HG03108 (cell line): ENCODE measurements at regions not wholly inside any gene's neighbourhood (a gene's known extent, or its start where the extent isn't known, plus 50 kb on each side); places are given as distances from the start of the nearest gene placed in this dataset.
"Not testable (repeated sequence)": the region's sequence is repeated elsewhere in the genome, so short reads cannot be mapped to it uniquely, and the experiment has no call there.

ENCODE experiments used
- ATAC-seq: cut with Tn5 transposase; IDR thresholded peaks from one replicate; pipeline ENCODE4 v1.9.1; 2021; ENCODE audit warnings: moderate library complexity; ENCODE audit not compliant: unreplicated experiment

GRCh38 chr2:16195681-16196070 is 255.3 kb downstream of the MYCN start:
- ATAC-seq, result no peak

DNA sequence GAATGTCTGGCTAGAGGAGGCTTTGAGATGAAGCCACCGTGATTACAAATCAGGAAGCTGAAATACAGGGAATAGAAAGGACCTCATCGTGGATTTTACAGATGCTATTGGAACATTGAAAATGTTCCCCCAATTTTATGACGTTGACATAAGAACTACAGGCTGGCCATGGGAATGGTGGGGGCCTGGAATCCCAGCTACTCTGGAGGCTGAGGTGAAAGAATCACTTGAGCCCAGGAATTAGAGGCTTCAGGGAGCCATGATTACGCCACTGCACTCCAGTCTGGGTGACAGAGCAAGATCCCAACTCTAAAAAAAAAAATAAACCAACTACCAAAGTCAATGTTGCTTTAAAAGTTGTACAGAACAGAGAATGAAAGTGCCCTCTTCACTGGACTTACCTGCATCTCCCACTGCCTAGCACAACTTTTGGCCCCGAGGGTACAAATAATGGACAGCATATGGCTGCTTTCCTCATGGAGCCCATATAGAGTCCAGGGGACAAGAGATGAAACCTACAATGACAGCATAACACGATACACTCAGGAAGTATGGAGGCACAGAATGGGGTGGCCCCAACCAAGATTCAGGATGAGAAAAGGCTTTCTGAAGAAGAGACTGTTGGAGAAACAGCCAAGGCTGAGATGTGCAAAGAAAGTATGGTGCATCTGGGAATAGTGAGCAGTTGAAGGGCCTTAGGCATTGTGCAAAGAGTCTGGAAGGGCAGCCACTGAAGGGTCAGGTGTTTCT is 254.8 kb downstream of the MYCN start:
- ATAC-seq, result no peak

- no peak for ATAC-seq
Observed at GRCh38 chr2:16194530-16194929, 254.2 kb downstream of the MYCN start.

- ATAC-seq, result no peak
Observed at GRCh38 chr2:16194096-16194390, 253.7 kb downstream of the MYCN start.

- ATAC-seq, result no peak
Observed at GRCh38 chr2:16192416-16193216, 252.3 kb downstream of the MYCN start.

DNA sequence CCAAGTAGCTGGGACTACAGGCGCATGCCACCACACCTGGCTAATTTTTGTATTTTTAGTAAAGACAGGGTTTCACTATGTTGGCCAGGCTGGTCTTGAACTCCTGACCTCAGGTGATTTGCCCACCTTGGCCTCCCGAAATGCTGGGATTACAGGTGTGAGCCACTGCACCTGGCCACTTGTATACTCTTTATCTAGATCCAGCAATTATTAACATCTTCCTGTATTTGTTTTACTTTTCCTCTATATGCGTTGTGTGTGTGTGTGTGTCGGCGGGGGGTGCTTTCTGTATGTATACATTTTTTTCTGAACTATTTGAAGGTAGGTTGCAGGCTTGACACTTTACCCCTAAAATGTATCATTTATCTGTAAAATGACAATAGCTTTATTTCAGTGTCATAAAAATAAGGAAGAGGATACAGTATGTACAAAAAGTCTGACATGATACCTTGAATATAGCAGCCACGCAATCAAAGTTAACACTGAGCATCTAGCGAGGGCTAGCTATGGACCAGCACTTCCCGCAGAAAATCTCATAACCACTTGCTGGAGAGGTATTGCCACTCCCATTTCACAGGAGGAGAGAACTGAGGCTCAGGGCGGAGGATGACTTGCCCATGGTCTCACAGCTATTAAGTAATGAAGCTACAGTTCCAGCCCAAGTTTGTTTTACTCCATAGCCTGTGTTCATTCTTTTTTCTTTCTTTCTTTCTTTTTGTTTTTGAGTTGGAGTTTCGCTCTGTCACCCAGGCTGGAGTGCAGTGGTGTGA is 251.3 kb downstream of the MYCN start:
- ATAC-seq, result no peak

DNA sequence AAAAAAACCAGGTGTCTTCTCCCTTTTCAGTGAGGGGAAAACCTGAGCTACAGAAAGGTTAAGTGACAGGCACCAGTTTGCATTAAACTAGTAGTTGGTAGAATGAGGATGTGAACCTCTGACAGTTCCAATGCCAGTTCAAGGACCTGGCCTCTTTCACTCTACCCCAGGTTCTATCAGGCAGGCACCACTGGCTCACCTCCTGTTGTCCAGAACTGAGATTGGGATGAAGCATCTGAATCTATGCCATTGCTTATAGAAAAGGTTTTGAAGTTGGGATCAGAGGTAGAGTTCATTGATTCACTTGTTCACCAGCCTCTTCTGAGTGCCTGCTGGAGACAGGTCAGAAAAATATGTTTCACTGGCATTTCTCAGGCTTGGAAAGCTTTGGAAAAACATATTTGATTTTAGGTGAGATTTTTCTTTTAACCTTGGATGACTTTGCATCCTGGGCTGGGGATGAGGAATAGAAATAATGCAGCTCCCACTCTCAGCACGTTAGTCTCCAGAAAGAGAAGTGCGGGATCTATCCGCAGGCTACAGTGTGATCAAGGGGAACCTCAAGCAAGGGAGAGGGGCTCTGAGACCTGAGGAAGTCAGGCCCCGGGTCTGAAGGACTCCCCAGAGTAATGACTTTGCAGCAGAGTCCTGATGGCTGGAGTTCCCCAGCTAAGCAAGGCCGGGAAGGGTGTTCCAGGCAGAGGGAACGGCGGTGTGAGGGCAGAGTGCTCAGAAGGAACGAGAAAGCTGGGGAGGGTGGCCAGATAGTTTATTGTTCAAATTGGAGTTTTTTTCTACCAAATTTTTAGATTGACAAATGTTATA is 250.3 kb downstream of the MYCN start:
- no peak for ATAC-seq

DNA sequence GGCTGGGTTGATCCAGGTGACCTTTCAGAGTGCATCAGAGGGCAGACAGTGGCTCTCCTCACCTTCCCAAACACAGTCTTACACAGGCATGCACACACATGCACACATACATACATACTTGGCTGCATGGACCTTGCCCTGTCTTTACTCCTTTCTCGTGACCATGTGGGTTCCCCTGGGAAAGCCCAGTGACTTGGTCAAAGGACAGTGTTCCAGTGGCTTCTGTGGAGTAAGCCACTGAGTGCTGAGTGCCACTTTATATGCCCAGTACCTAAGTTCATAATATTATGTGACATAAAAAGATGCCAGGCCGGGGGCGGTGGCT is 249.4 kb downstream of the MYCN start:
- ATAC-seq, result no peak

- no peak for ATAC-seq
Observed at GRCh38 chr2:16189029-16189835, 248.9 kb downstream of the MYCN start.

- ATAC-seq, result no peak
Observed at GRCh38 chr2:16188261-16188890, 248.0 kb downstream of the MYCN start.

DNA sequence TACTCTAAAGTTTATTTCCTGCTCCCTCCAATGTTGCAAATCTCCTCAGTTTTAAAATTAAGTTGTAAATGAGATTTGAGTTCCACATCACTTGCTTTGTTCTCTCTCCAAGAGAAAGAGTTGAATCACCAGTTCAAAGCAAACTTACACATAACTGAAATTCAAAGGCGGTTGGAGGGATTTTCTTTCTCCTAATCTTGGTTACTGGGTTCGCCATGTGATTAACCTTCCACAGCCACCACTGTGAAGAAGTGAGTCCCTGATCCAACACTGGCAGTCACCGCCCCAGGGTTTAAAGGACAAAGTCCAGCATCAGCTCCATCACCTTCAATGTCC is 247.1 kb downstream of the MYCN start:
- no peak for ATAC-seq

DNA sequence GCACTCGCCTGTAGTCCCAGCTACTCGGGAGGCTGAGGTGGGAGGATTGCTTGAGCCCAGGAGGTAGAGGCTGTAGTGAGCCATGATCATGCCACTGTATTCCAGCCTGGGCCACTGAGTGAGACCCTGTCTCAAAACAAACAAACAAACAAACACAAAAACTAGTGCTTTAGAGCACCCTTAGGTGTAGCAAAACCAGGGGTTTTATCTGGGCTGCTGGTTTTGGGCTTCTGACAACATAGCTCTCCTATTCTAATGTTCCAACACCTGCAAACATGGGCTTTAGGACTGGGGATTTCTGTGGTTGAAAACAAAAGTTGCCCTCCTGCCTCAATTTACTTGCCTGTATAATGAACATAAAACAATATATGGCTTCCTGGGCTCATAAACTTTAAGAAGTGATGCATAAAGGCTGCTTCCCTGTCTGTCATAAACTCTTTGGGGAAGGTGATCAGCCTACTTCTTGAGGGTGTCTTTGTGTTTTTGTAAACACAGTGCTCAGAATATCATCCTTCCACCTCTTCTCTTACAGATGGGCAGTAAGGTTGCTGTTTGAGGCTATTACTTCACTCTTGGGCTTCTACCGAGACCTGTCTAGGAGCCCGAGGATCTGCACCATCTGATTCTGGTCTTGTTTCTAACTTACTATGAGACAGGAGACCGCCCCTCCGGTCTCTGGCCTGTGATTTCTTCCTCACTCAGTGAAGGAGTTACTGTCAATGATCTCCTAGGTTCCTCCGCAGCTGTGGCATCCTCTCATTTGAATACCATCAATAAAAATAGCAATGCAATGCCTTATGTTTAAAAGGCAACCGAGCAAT is 246.5 kb downstream of the MYCN start:
- ATAC-seq, result no peak

GRCh38 chr2:16185801-16186272 is 245.5 kb downstream of the MYCN start:
- ATAC-seq, result no peak

DNA sequence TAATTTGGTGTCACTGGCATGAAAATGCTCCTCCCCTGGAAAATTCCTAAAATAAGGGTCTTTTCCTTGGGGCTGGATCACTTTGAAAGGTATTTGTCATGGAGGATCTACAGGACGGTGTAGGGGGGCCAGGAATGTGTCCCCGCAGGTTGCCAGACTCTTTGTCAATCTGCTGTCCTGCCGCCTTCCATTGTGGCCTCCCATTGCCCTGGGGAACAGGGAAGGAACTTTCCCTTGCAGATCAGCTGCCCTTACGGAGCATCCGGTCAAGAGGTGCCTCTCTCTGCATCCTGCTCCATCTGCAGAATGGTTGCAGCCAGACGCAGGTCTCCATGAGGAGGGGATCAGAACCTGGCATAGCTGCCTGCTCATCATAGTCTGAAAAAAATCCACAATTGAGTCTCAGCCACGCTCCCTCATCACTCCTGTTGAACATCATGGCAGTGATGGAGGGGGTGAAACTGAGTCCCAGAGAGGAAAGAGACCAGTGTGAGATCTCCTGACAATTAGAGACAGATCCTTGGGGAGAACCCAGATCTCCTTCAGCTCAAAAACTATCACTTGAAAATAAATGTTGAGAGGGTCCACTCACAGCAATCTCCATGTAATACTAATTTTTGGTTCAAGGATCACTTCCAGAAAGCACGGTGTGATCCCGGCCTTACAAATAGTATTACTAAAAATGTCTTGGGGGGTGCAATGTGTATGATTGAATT is 244.8 kb downstream of the MYCN start:
- no peak for ATAC-seq

DNA sequence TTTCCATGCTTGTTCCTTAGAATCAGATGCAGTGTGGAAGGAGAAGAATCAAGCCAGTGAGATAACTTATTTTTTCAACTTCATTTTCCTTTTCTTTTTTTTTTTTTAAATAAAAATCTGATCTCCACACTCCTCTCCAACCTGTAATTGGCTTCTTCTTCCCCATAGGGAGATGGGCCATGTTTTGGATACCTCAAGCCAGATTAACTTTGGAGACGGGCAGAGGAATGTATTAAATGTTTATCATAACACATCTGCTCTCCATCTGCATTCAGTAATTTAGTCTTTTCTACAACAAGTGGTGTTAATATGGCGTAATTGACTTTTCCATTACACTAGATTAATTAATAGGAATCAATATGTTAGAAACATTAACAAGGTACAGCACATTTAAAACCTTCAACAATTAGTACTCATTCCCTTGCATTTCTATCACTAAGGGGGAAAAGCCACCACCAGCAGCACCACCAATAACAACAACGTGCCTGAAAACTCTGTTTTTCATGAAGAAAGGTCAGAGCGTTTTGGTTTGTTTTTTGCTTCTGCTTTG is 244.1 kb downstream of the MYCN start:
- ATAC-seq, result no peak

GRCh38 chr2:16183345-16183744 is 243.0 kb downstream of the MYCN start:
- no peak for ATAC-seq

DNA sequence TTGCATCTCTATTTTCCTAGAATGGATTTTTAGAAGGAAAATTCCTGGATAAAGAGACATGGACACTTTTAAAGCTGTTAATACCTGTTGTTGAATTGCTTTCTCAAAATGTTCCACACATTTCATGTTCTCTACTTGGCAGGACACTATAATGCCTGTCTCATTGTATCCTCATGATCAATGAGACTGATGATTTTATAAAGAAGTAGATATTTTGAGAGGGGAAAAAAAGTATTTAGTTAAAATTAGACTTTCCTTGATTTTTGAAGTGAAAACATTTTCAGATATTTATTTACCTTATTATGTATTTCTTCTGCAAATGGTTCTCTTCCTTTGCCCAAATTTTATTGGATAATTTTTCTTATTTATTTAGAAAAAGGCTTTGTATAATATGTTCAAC is 242.5 kb downstream of the MYCN start:
- no peak for ATAC-seq

- not testable (repeated sequence) for ATAC-seq
Observed at GRCh38 chr2:16182311-16182815, 242.0 kb downstream of the MYCN start.
